Spleen (tissue), 11 donors: ENCODE measurements at regions not wholly inside any gene's neighbourhood (a gene's known extent, or its start where the extent isn't known, plus 50 kb on each side); places are given as distances from the start of the nearest gene placed in this dataset.
"Not testable (repeated sequence)": the region's sequence is repeated elsewhere in the genome, so short reads cannot be mapped to it uniquely, and the experiment has no call there.

ENCODE experiments used
- DNase-seq: peaks from one replicate; pipeline ENCODE4 v3.0.0-alpha.2; 2020
- H3K27ac ChIP-seq, 8 donors: fragments of 200-600 bp; sonication (generic) in 7 of 8; 1 replicate in 4 of 8; 2 replicates in 4 of 8; pipeline versions ENCODE4 v1.5.0 to v1.8.0; 2016 to 2021; ENCODE audit warnings: inconsistent platforms in 4 of 8, mild to moderate bottlenecking in 4 of 8, moderate library complexity in 1 of 8
- H3K27me3 ChIP-seq, 7 donors: fragments of 200-600 bp; sonication (generic) in 6 of 7; replicated peaks in 1 of 7; 1 replicate in 4 of 7; 2 replicates in 3 of 7; pipeline versions ENCODE4 v1.5.0 to v1.8.0; 2016 to 2021; ENCODE audit warnings: inconsistent platforms in 3 of 7, mild to moderate bottlenecking in 1 of 7
- H3K36me3 ChIP-seq, 6 donors: fragments of 200-600 bp; sonication (generic) in 5 of 6; 1 replicate in 4 of 6; 2 replicates in 2 of 6; pipeline versions ENCODE4 v1.5.0 to v1.8.0; 2016 to 2021; ENCODE audit warnings: inconsistent platforms in 2 of 6
- H3K4me1 ChIP-seq, 6 donors: fragments of 200-600 bp; sonication (generic) in 5 of 6; 1 replicate in 3 of 6; 2 replicates in 3 of 6; pipeline versions ENCODE4 v1.5.0 to v1.8.0; 2016 to 2021; ENCODE audit warnings: inconsistent platforms in 3 of 6
- H3K4me3 ChIP-seq, 8 donors: fragments of 200-600 bp; sonication (generic) in 7 of 8; 1 replicate in 4 of 8; 2 replicates in 4 of 8; pipeline versions ENCODE4 v1.5.0 to v1.8.0; 2016 to 2021; ENCODE audit warnings: inconsistent platforms in 4 of 8, mild to moderate bottlenecking in 4 of 8, moderate library complexity in 2 of 8
- H3K9me3 ChIP-seq, 8 donors: fragments of 200-600 bp; sonication (generic) in 7 of 8; 1 replicate in 4 of 8; 2 replicates in 4 of 8; pipeline versions ENCODE4 v1.5.0 to v1.8.0; 2016 to 2021; ENCODE audit warnings: inconsistent platforms in 4 of 8
- POLR2A ChIP-seq, 3 donors: fragments of 450-650 bp; IDR thresholded peaks; one replicate each; pipeline ENCODE4 v1.5.1; 2017; ENCODE audit warnings: antibody characterized with exemption in 3 of 3, mild to moderate bottlenecking in 1 of 3
- POLR2AphosphoS5 ChIP-seq, 3 donors: sonication (generic); formaldehyde crosslinking; IDR thresholded peaks; one replicate each; pipeline ENCODE4 v1.5.1; 2017; ENCODE audit warnings: antibody characterized with exemption in 3 of 3
- WGBS, 5 donors: extraction: QIAGEN DNeasy Blood & Tissue Kit in 3 of 5; methylation state at CpG; one replicate each; pipeline versions ENCODE4 v1.1.5 to v1.1.7; 2013 to 2018; 5-methylcytosine and 5-hydroxymethylcytosine counted together
- intact Hi-C: fragments of 100-400 bp; cut with DNase I; formaldehyde crosslinking; loops from one replicate; pipeline ENCODE4 v1.15.0; 2023; ENCODE audit warnings: low total_unique reads
- TF ChIP-seq, protein P1 (sequence below), 11 experiments: fragments of 200-600 bp in 7 of 11; fragments of 450-650 bp in 4 of 11; sonication (generic) in 4 of 11; IDR thresholded peaks in 8 of 11; conservative IDR thresholded peaks in 3 of 11; 1 replicate in 7 of 11; 2 replicates in 4 of 11; pipeline versions ENCODE4 v1.4.0 to v1.8.0; 2016 to 2021; ENCODE audit warnings: antibody characterized with exemption in 11 of 11, inconsistent platforms in 4 of 11, mild to moderate bottlenecking in 1 of 11
- donor health status: healthy with polysubstance abuse.
- donor health status: DM: no; HTN: no; CAD: no; lungs with moderate emphysema.
- donor health status: DM: no; HTN: no; CAD: no.
- donor health status: Bipolar disorder and iron deficiency.
- donor health status: healthy.
- donor health status: DM: no; HTN: no; CAD: no.
- donor health status: DM: yes; HTN: yes; CAD: no.

GRCh38 chr19:32070101-32070500 is 275.3 kb upstream of the ZNF507 start:
- TF ChIP-seq POLR2AphosphoS5 (IDR thresholded peaks at IDR 0.05) (no peak), POLR2A (IDR thresholded peaks at IDR 0.05) (no peak)
- TF ChIP-seq, protein P1, sequence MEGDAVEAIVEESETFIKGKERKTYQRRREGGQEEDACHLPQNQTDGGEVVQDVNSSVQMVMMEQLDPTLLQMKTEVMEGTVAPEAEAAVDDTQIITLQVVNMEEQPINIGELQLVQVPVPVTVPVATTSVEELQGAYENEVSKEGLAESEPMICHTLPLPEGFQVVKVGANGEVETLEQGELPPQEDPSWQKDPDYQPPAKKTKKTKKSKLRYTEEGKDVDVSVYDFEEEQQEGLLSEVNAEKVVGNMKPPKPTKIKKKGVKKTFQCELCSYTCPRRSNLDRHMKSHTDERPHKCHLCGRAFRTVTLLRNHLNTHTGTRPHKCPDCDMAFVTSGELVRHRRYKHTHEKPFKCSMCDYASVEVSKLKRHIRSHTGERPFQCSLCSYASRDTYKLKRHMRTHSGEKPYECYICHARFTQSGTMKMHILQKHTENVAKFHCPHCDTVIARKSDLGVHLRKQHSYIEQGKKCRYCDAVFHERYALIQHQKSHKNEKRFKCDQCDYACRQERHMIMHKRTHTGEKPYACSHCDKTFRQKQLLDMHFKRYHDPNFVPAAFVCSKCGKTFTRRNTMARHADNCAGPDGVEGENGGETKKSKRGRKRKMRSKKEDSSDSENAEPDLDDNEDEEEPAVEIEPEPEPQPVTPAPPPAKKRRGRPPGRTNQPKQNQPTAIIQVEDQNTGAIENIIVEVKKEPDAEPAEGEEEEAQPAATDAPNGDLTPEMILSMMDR (IDR thresholded peaks at IDR 0.05 in 8 of 11, conservative IDR thresholded peaks at IDR 0.05 in 3 of 11): no peak
- 85 to 91% (median 87%) methylated on average over 13 of the region's 13 CpGs for WGBS, 5 donors
- Histone ChIP-seq H3K9me3 (peaks cover 0 to 9% (median 0%) of the 10 kb centered on the region in 8 donors), H3K4me1 (no peaks in the 10 kb centered on the region), H3K27me3 (peaks cover 0 to 7% (median 0%) of the 10 kb centered on the region in 7 donors), H3K27ac (no peak overlapping the region), H3K4me3 (no peak overlapping the region), H3K36me3 (no peaks in the 10 kb centered on the region)
- DNase-seq: no peak
- intact Hi-C loops: no loop called here

DNA sequence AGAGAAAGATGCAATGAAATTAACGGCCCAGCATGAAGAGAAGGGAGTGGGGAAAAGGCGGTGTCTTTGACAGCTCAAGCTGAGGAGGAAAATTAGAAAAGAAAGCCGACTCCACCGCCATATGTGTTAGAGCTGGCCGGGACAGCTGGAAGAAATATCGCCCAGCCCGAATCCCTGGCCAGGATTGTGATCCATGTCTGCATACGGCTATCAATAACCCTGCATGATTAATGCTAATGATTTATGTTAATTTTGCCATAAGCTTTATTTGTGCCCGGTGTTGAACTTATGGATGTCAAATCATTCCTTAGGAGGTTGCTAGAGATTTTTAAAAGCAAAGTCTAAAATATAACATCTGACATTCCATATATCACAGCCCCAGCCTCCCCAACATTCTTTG is 263.4 kb upstream of the ZNF507 start:
- Histone ChIP-seq H3K27ac (no peak overlapping the region), H3K4me3 (no peak overlapping the region), H3K4me1 (no peaks in the 10 kb centered on the region), H3K9me3 (peaks cover 0 to 8% (median 0%) of the 10 kb centered on the region in 8 donors), H3K27me3 (peaks cover 0 to 5% (median 0%) of the 10 kb centered on the region in 7 donors), H3K36me3 (no peaks in the 10 kb centered on the region)
- TF ChIP-seq, protein P1 (IDR thresholded peaks at IDR 0.05 in 8 of 11, conservative IDR thresholded peaks at IDR 0.05 in 3 of 11): no peak
- no peak for TF ChIP-seq POLR2AphosphoS5 (IDR thresholded peaks at IDR 0.05)
- no peak for TF ChIP-seq POLR2A (IDR thresholded peaks at IDR 0.05)
- intact Hi-C loops: no loop called here
- DNase-seq: no peak
- 82 to 88% (median 87%) methylated on average over 9 of the region's 9 CpGs for WGBS, 5 donors

DNA sequence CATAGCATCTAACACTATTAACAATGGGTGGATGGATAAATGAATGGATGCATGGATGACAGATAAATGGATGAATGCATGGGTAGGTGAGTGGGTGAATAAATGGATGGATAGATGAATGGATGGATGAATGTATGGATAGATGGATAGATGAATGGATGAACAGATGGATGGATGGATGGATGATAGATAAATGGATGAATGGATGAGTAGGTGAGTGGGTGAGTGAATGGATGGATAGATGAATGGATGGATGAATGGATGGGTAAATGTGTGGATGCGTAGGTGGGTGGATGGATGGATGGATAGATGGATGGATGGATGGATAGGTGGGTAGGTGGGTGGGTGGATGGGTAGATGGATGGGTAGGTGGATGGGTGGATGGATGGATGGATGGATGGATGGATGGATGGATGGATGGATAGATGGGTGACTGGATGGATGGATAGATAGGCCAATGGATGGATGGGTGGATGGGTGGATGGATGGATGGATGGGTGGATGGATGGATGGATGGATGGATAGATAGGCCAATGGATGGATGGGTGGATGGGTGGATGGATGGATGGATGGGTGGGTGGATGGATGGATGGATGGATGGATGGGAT is 260.6 kb upstream of the ZNF507 start:
- DNase-seq, H3K4me3 ChIP-seq, H3K36me3 ChIP-seq, H3K27ac ChIP-seq, H3K4me1 ChIP-seq, intact Hi-C loops, H3K27me3 ChIP-seq, H3K9me3 ChIP-seq: not testable (repeated sequence)
- WGBS, 5 donors: 72 to 94% (median 90%) methylated on average over 1 of the region's 1 CpG

DNA sequence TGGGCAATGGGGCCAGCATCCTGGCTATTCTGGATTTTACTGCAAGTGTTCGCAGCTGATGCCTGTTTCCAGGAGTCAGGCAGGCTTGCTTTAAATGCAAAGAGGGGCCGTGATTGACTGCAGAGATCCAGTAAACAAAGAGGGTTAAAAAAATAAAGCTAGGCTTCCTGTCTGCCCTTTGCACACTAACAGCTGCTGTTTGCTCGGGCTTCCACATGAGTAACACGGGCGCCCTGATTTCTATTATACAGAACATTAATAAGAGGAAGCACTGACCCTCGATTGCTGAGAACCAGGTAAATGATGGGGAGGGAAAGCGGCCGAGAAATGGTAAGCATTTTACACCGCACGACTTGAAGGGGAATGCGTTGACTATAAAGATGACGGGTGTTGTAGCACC is 254.2 kb upstream of the ZNF507 start:
- intact Hi-C loops: no loop called here

More for the DNA sequence above, 254.2 kb upstream of the ZNF507 start:
- no peaks in the 10 kb centered on the region for H3K36me3 ChIP-seq
- H3K4me3 ChIP-seq: no peak overlapping the region
- DNase-seq: no peak
- H3K9me3 ChIP-seq: peaks cover 0 to 3% (median 0%) of the 10 kb centered on the region in 8 donors
- TF ChIP-seq, protein P1 (IDR thresholded peaks at IDR 0.05 in 8 of 11, conservative IDR thresholded peaks at IDR 0.05 in 3 of 11): no peak
- TF ChIP-seq POLR2AphosphoS5 (IDR thresholded peaks at IDR 0.05): no peak
- TF ChIP-seq POLR2A (IDR thresholded peaks at IDR 0.05): no peak
- H3K27ac ChIP-seq: no peak overlapping the region
- WGBS, 5 donors: 26 to 44% (median 37%) methylated on average over 12 of the region's 12 CpGs
- no peaks in the 10 kb centered on the region for H3K27me3 ChIP-seq
- H3K4me1 ChIP-seq: peaks cover 0 to 4% (median 0%) of the 10 kb centered on the region in 6 donors
